ENCODE measurements at regions not wholly inside any gene's neighbourhood (a gene's known extent, or its start where the extent isn't known, plus 50 kb on each side); places are given as distances from the start of the nearest gene placed in this dataset.
"Not testable (repeated sequence)": the region's sequence is repeated elsewhere in the genome, so short reads cannot be mapped to it uniquely, and the experiment has no call there.

- not testable (repeated sequence) for TF ChIP-seq POLR2A, CTCF, EP300 (IDR thresholded peaks at IDR 0.05)
These were observed 115.8 kb upstream of the WIPF3 start for GRCh38 chr7:29690510-29690909.
